Fibroblast of lung (primary cell): ENCODE measurements at regions not wholly inside any gene's neighbourhood (a gene's known extent, or its start where the extent isn't known, plus 50 kb on each side); places are given as distances from the start of the nearest gene placed in this dataset.

Experiments used
- CTCF ChIP-seq, 2 donors: IDR thresholded peaks in 1 of 2; conservative IDR thresholded peaks in 1 of 2; 1 replicate in 1 of 2; 2 replicates in 1 of 2; pipeline ENCODE4 v1.5.1; 2011 to 2012; ENCODE audit warnings: low read length in 2 of 2, control low read depth in 1 of 2, inconsistent platforms in 1 of 2, low read depth in 1 of 2, mild to moderate bottlenecking in 1 of 2
- EZH2 ChIP-seq: IDR thresholded peaks from 2 replicates; pipeline ENCODE4 v1.5.1; 2012; ENCODE audit warnings: low read length, control low read depth, mild to moderate bottlenecking; ENCODE audit errors: missing control alignments

GRCh38 chr6:139970591-139970991 lies 596.1 kb upstream of the CITED2 start:
- no peak for TF ChIP-seq EZH2
- no peak for TF ChIP-seq CTCF (conservative IDR thresholded peaks at IDR 0.05 in 1 of 2, IDR thresholded peaks at IDR 0.05 in 1 of 2; ENCODE audit: low read depth in 1 of 2, low read length in 2 of 2)
